GM19455 (cell line): ENCODE measurements at regions not wholly inside any gene's neighbourhood (a gene's known extent, or its start where the extent isn't known, plus 50 kb on each side); places are given as distances from the start of the nearest gene placed in this dataset.

Experiments used
- ATAC-seq: cut with Tn5 transposase; IDR thresholded peaks from one replicate; pipeline ENCODE4 v1.9.1; 2021; ENCODE audit not compliant: unreplicated experiment

GRCh38 chr9:22389271-22389670 is 57.4 kb upstream of the DMRTA1 start:
- no peak for ATAC-seq

DNA sequence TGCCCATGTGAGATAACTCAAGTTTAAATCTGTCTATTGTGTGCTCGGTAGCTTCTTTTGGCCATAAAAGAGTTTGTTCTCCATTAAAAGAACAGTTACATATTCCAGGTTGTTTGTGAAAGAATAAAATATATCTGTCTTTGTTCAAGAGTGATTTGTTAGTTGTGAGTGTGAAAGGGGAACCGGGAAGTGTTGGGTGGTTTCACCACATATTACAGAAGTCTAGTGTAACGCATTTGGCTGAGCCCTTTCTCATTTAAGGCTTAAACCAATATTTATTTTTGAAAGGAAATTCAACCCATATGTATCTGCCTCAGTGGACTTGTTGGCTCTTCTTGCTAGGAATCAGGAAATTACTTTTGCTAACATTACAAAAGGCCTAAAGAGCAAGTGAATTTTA is 54.1 kb upstream of the DMRTA1 start:
- no peak for ATAC-seq

DNA sequence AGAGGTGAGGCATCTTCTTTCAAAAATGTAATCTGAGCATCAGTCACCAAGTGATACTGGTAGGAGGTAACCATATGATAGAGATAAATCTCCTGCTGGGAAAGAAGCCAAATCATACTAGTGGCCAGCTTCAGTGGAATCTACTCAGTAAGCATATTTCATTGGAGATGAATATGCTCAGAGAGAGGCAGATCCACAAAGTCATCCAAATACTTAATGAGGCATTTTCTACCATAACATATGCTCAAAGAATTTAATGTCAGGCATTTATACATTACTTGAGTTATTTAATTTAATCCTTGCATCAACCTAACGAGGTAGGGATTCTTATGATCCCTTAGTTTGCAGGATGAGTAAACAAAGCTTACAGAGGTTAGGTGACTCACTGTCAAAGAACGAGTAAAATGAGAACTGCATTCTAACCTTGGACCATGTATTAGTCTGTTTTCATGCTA is 50.9 kb upstream of the DMRTA1 start:
- ATAC-seq = no peak
